22Rv1 (cell line): ENCODE measurements at regions not wholly inside any gene's neighbourhood (a gene's known extent, or its start where the extent isn't known, plus 50 kb on each side); places are given as distances from the start of the nearest gene placed in this dataset.

Experiments used
- H3K27ac ChIP-seq: fragments of 450-650 bp; 2 replicates; pipeline ENCODE4 v1.5.1; 2017
- CTCF ChIP-seq: fragments of 450-650 bp; IDR thresholded peaks from 2 replicates; pipeline ENCODE4 v1.5.1; 2017; ENCODE audit warnings: mild to moderate bottlenecking
- ZFX ChIP-seq: fragments of 450-650 bp; IDR thresholded peaks from 2 replicates; pipeline ENCODE4 v1.6.1; 2017; ENCODE audit warnings: antibody characterized with exemption, borderline replicate concordance

DNA sequence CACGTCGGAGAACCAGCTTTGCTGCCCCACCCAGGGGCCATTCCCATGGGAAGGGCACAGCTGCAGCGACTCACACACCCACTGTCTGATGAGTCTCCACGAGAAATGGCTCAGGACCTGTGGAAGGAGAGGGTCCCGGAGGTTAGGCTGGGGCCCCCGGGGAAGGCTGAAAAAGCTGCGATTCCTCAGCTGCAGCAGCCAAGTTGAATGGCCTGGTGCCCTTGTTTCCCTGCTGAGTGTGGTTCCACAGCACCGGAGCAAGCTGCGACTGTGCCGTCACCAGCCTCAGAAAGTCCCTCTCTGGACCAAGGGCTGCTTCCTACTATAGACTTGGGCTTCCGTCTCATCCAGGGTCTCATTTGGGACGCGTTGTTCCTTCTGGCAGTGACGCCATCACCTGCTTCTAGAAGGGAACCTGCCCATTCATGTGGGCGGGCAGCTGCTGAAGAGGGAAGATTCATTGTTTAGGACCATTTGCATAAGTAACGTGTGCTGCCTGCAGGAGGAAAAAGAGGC, 180.2 kb downstream of the INHBB start:
- no peak overlapping the region for H3K27ac ChIP-seq
- TF ChIP-seq ZFX, result no peak
- TF ChIP-seq CTCF, result no peak

GRCh38 chr2:120526997-120527945, 181.3 kb downstream of the INHBB start:
- TF ChIP-seq CTCF (no peak), ZFX (no peak)

GRCh38 chr2:120528051-120528692, 182.2 kb downstream of the INHBB start:
- no peak for TF ChIP-seq CTCF
- no peak for TF ChIP-seq ZFX
- no peak overlapping the region for H3K27ac ChIP-seq

More at GRCh38 chr2:120526997-120527945, 181.3 kb downstream of the INHBB start:
- no peak overlapping the region for H3K27ac ChIP-seq

DNA sequence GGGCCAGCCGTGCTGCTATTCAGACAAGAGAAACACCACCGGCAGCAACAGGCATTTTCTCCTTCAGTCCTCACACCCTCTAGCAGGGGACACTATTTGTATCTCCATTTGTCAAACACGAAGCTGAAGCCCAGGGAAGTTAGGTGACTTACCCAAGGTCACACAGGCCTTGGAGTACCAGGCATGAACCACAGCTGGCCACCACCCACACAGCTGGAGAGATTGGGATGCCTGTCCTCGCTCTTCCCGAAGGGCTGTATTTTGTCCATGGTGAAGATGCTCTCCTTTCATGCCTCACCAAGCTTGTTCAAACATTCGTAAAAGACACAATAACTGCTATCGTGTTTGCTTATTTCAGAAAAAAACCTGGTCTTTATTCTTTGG, 182.7 kb downstream of the INHBB start:
- no peak overlapping the region for H3K27ac ChIP-seq
- TF ChIP-seq ZFX (no peak), CTCF (no peak)

GRCh38 chr2:120530781-120531180, 184.8 kb downstream of the INHBB start:
- TF ChIP-seq CTCF (no peak), ZFX (no peak)
- no peak overlapping the region for H3K27ac ChIP-seq

- TF ChIP-seq CTCF, result no peak
- no peak for TF ChIP-seq ZFX
- H3K27ac ChIP-seq, result no peak overlapping the region
Observed at GRCh38 chr2:120531365-120531764, 185.4 kb downstream of the INHBB start.
